H9 (cell line): ENCODE measurements at regions not wholly inside any gene's neighbourhood (a gene's known extent, or its start where the extent isn't known, plus 50 kb on each side); places are given as distances from the start of the nearest gene placed in this dataset.

Source experiments
- DNase-seq: peaks from one replicate; pipeline ENCODE4 v3.0.0-alpha.2; 2017
- H2AFZ ChIP-seq: one replicate; pipeline ENCODE4 v1.6.1; 2013; ENCODE audit warnings: mild to moderate bottlenecking, low read length, control low read depth, moderate library complexity
- H2AK5ac ChIP-seq: 2 replicates; pipeline ENCODE4 v1.6.1; 2013; ENCODE audit warnings: low read length, control low read depth, mixed read lengths; ENCODE audit not compliant: insufficient read length
- H2BK120ac ChIP-seq: one replicate; pipeline ENCODE4 v1.6.1; 2013; ENCODE audit warnings: low read depth, mild to moderate bottlenecking, low read length, control low read depth, inconsistent platforms; ENCODE audit not compliant: poor library complexity, severe bottlenecking
- H2BK12ac ChIP-seq: 2 replicates; pipeline ENCODE4 v1.6.1; 2013; ENCODE audit warnings: low read length, control low read depth, mixed read lengths, low read depth; ENCODE audit not compliant: insufficient read length
- H2BK15ac ChIP-seq: 2 replicates; pipeline ENCODE4 v1.6.1; 2013; ENCODE audit warnings: low read depth, low read length, control low read depth
- H2BK20ac ChIP-seq: one replicate; pipeline ENCODE4 v1.6.1; 2013; ENCODE audit warnings: low read depth, mild to moderate bottlenecking, low read length, control low read depth, inconsistent platforms; ENCODE audit not compliant: poor library complexity, severe bottlenecking
- H2BK5ac ChIP-seq: 2 replicates; pipeline ENCODE4 v1.6.1; 2013; ENCODE audit warnings: low read length, control low read depth, mixed read lengths; ENCODE audit not compliant: insufficient read length
- H3K14ac ChIP-seq: 2 replicates; pipeline ENCODE4 v1.6.1; 2013; ENCODE audit warnings: low read length, control low read depth; ENCODE audit not compliant: insufficient read depth
- H3K18ac ChIP-seq: 2 replicates; pipeline ENCODE4 v1.6.1; 2013; ENCODE audit warnings: low read depth, mild to moderate bottlenecking, mixed read lengths, low read length, control low read depth; ENCODE audit not compliant: insufficient read length
- H3K23ac ChIP-seq: 2 replicates; pipeline ENCODE4 v1.6.1; 2013; ENCODE audit warnings: low read length, control low read depth, mixed read lengths, low read depth; ENCODE audit not compliant: insufficient read length
- H3K23me2 ChIP-seq: 2 replicates; pipeline ENCODE4 v1.6.1; 2013; ENCODE audit warnings: low read depth, mild to moderate bottlenecking, mixed read lengths, low read length, control low read depth; ENCODE audit not compliant: insufficient read length, poor library complexity, severe bottlenecking
- H3K27ac ChIP-seq: 2 replicates; pipeline ENCODE4 v1.5.1; 2013; ENCODE audit warnings: low read length, control low read depth, mixed read lengths, low read depth; ENCODE audit not compliant: insufficient read length
- H3K27me3 ChIP-seq: 2 replicates; pipeline ENCODE4 v1.6.1; 2013; ENCODE audit warnings: low read length, control low read depth, inconsistent platforms; ENCODE audit not compliant: insufficient read depth
- H3K4ac ChIP-seq: 2 replicates; pipeline ENCODE4 v1.6.1; 2013; ENCODE audit warnings: low read depth, mild to moderate bottlenecking, control low read depth, inconsistent platforms, low read length, moderate library complexity
- H3K4me1 ChIP-seq: 2 replicates; pipeline ENCODE4 v1.6.1; 2013; ENCODE audit warnings: low read length, control low read depth, inconsistent platforms; ENCODE audit not compliant: insufficient read depth
- H3K4me2 ChIP-seq: 2 replicates; pipeline ENCODE4 v1.6.1; 2013; ENCODE audit warnings: low read length, control low read depth, mixed read lengths; ENCODE audit not compliant: insufficient read length, insufficient read depth
- H3K56ac ChIP-seq: 2 replicates; pipeline ENCODE4 v1.6.1; 2013; ENCODE audit warnings: low read depth, mild to moderate bottlenecking, mixed read lengths, low read length, control low read depth; ENCODE audit not compliant: insufficient read length
- H3K79me1 ChIP-seq: 2 replicates; pipeline ENCODE4 v1.6.1; 2013; ENCODE audit warnings: low read depth, mild to moderate bottlenecking, moderate library complexity, low read length, control low read depth, inconsistent platforms; ENCODE audit not compliant: insufficient read depth, poor library complexity, severe bottlenecking
- H3K79me2 ChIP-seq: 2 replicates; pipeline ENCODE4 v1.6.1; 2013; ENCODE audit warnings: low read length, control low read depth, inconsistent platforms; ENCODE audit not compliant: insufficient read depth
- H3K9ac ChIP-seq: 2 replicates; pipeline ENCODE4 v1.6.1; 2013; ENCODE audit warnings: low read length, control low read depth, mixed read lengths; ENCODE audit not compliant: insufficient read length; ENCODE audit errors: extremely low read depth
- H3K9me3 ChIP-seq: one replicate; pipeline ENCODE4 v1.6.1; 2013; ENCODE audit warnings: low read depth, low read length, inconsistent platforms; ENCODE audit not compliant: control insufficient read depth
- H3T11ph ChIP-seq: one replicate; pipeline ENCODE4 v1.6.1; 2013; ENCODE audit warnings: mild to moderate bottlenecking, low read length, control low read depth, inconsistent platforms
- H4K20me1 ChIP-seq: one replicate; pipeline ENCODE4 v1.6.1; 2013; ENCODE audit not compliant: control insufficient read depth, insufficient read length, insufficient read depth
- H4K5ac ChIP-seq: 2 replicates; pipeline ENCODE4 v1.6.1; 2013; ENCODE audit warnings: low read depth, mild to moderate bottlenecking, mixed read lengths, low read length, control low read depth; ENCODE audit not compliant: insufficient read length
- H4K8ac ChIP-seq: replicated peaks from 2 replicates; pipeline ENCODE4 v1.6.1; 2013; ENCODE audit warnings: low read length, control low read depth, mixed read lengths, low read depth; ENCODE audit not compliant: insufficient read length
- H4K91ac ChIP-seq: 2 replicates; pipeline ENCODE4 v1.6.1; 2013; ENCODE audit warnings: low read depth, mild to moderate bottlenecking, moderate library complexity, mixed read lengths, low read length, control low read depth; ENCODE audit not compliant: insufficient read length
- H3K27ac Mint-ChIP-seq, 3 experiments: 2 replicates in 2 of 3; 3 replicates in 1 of 3; pipeline ENCODE4 v1.8.0; 2020 to 2021; ENCODE audit warnings: mixed read lengths in 3 of 3, mild to moderate bottlenecking in 1 of 3, moderate library complexity in 1 of 3
- H3K27me3 Mint-ChIP-seq: 2 replicates; pipeline ENCODE4 v1.8.0; 2021; ENCODE audit warnings: low read depth, mild to moderate bottlenecking, moderate library complexity, mixed read lengths
- H3K36me3 Mint-ChIP-seq, 3 experiments: 2 replicates in 2 of 3; 3 replicates in 1 of 3; pipeline ENCODE4 v1.8.0; 2020 to 2021; ENCODE audit warnings: low read depth in 3 of 3, mixed read lengths in 3 of 3; ENCODE audit not compliant: insufficient read depth in 1 of 3
- H3K4me1 Mint-ChIP-seq, 2 experiments: 2 replicates each; pipeline ENCODE4 v1.8.0; 2020; ENCODE audit warnings: mixed read lengths in 2 of 2
- H3K4me3 Mint-ChIP-seq, 2 experiments: 2 replicates in 1 of 2; 3 replicates in 1 of 2; pipeline ENCODE4 v1.8.0; 2020 to 2021; ENCODE audit warnings: mild to moderate bottlenecking in 2 of 2, mixed read lengths in 2 of 2, moderate library complexity in 1 of 2
- H3K9me3 Mint-ChIP-seq, 2 experiments: 2 replicates in 1 of 2; 3 replicates in 1 of 2; pipeline ENCODE4 v1.8.0; 2020; ENCODE audit warnings: mild to moderate bottlenecking in 2 of 2, mixed read lengths in 2 of 2, moderate library complexity in 1 of 2
- CTCF ChIP-seq: fragments of 200-600 bp; sonication (generic); conservative IDR thresholded peaks from 3 replicates; pipeline ENCODE4 v1.8.0; 2021; ENCODE audit warnings: antibody characterized with exemption, mild to moderate bottlenecking
- WGBS: extraction: QIAGEN DNeasy Blood & Tissue Kit; methylation state at CpG from one replicate; pipeline ENCODE4 v1.1.7; 2013; ENCODE audit warnings: missing lambda C conversion rate, low lambda C conversion rate, mixed read lengths; ENCODE audit not compliant: insufficient read length; ENCODE audit errors: extremely low coverage; 5-methylcytosine and 5-hydroxymethylcytosine counted together

DNA sequence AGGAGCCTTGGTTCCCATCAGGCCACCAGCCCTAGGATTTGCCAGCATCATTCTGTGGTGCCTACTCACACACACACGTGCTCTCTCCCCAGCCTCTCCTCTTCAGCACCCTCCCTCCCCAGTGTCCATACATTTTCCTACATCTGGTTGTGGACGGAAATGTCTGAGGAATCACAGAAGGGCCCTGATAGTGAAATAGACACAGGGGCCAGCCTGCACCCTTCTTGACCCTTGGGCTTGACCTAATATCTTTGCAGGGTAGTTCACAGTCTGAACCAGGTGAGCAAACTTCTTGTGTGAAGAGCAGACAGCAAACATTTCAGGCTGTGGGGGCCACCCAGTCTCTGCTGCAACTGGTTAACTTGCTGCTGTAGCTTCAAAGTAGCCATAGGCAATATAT, 108.5 kb upstream of the NXT1 start:
- H4K20me1 ChIP-seq, result no peaks in the 10 kb centered on the region
- H3K4ac ChIP-seq, result no peak overlapping the region
- H4K8ac ChIP-seq, result no peak overlapping the region
- H3K27ac Mint-ChIP-seq, result no peak overlapping the region
- H2AK5ac ChIP-seq, result no peak overlapping the region
- no peak overlapping the region for H3K56ac ChIP-seq
- no peaks in the 10 kb centered on the region for H3K79me2 ChIP-seq
- H3K27me3 ChIP-seq, result no peaks in the 10 kb centered on the region
- H3K9ac ChIP-seq, result no peak overlapping the region
- H3K23ac ChIP-seq, result no peak overlapping the region
- no peaks in the 10 kb centered on the region for H3K23me2 ChIP-seq
- no peak overlapping the region for H3K4me3 Mint-ChIP-seq
- no peak for TF ChIP-seq CTCF
- no peak overlapping the region for H3K27ac ChIP-seq
- no peak overlapping the region for H3K14ac ChIP-seq
- peaks cover 28% of the 10 kb centered on the region for H3K27me3 Mint-ChIP-seq
- H4K91ac ChIP-seq, result no peak overlapping the region
- no peak overlapping the region for H2BK12ac ChIP-seq
- H3K4me1 ChIP-seq, result no peaks in the 10 kb centered on the region
- no peak for DNase-seq
- H2BK120ac ChIP-seq, result no peak overlapping the region
- H3K36me3 Mint-ChIP-seq, result peaks cover 0 to 2% (median 0%) of the 10 kb centered on the region in 3 experiments; a peak in 2 of 7 replicates
- no peaks in the 10 kb centered on the region for H3K4me1 Mint-ChIP-seq
- H2BK5ac ChIP-seq, result no peak overlapping the region
- no peak overlapping the region for H2BK15ac ChIP-seq
- no peak overlapping the region for H3K18ac ChIP-seq
- H2BK20ac ChIP-seq, result no peak overlapping the region
- H3K4me2 ChIP-seq, result no peak overlapping the region
- no peaks in the 10 kb centered on the region for H3K9me3 ChIP-seq
- H2AFZ ChIP-seq, result no peak overlapping the region
- H3K79me1 ChIP-seq, result no peaks in the 10 kb centered on the region
- no peak overlapping the region for H4K5ac ChIP-seq
- peaks cover 0 to 10% of the 10 kb centered on the region in 2 experiments; a peak in 4 of 5 replicates for H3K9me3 Mint-ChIP-seq
- no CpG with 5 or more reads among the region's 2 CpGs for WGBS
- H3T11ph ChIP-seq, result no peak overlapping the region
